Right lung (tissue), 2 donors: ENCODE measurements at regions not wholly inside any gene's neighbourhood (a gene's known extent, or its start where the extent isn't known, plus 50 kb on each side); places are given as distances from the start of the nearest gene placed in this dataset.

Source experiments
- DNase-seq, 2 donors: peaks; one replicate each; pipeline ENCODE4 v3.0.0-alpha.2; 2013

- no peak for DNase-seq
Measured at GRCh38 chr20:11820838-11821237, 96.9 kb upstream of the BTBD3 start.

- DNase-seq, result no peak
Measured at GRCh38 chr20:11822540-11822794, 95.2 kb upstream of the BTBD3 start.

GRCh38 chr20:11826334-11826733 lies 91.4 kb upstream of the BTBD3 start:
- DNase-seq, result no peak

GRCh38 chr20:11832397-11832796 lies 85.3 kb upstream of the BTBD3 start:
- DNase-seq, result no peak

GRCh38 chr20:11832851-11833250 lies 84.8 kb upstream of the BTBD3 start:
- no peak for DNase-seq

- no peak for DNase-seq
Measured at GRCh38 chr20:11833825-11834224, 83.9 kb upstream of the BTBD3 start.

GRCh38 chr20:11838076-11838636 lies 79.5 kb upstream of the BTBD3 start:
- DNase-seq, result no peak

- no peak for DNase-seq
Measured at GRCh38 chr20:11841972-11842461, 75.7 kb upstream of the BTBD3 start.

- DNase-seq, result no peak
Measured at GRCh38 chr20:11843289-11843688, 74.4 kb upstream of the BTBD3 start.

GRCh38 chr20:11844691-11845090 lies 73.0 kb upstream of the BTBD3 start:
- DNase-seq, result no peak

- DNase-seq, result no peak
Measured at GRCh38 chr20:11845340-11845739, 72.4 kb upstream of the BTBD3 start.

- no peak for DNase-seq
Measured at GRCh38 chr20:11846131-11846530, 71.6 kb upstream of the BTBD3 start.

GRCh38 chr20:11847827-11848226 lies 69.9 kb upstream of the BTBD3 start:
- no peak for DNase-seq

- no peak for DNase-seq
Measured at GRCh38 chr20:11849270-11849915, 68.3 kb upstream of the BTBD3 start.

- DNase-seq, result no peak
Measured at GRCh38 chr20:11849976-11850670, 67.6 kb upstream of the BTBD3 start.

- DNase-seq, result no peak
Measured at GRCh38 chr20:11850901-11851300, 66.8 kb upstream of the BTBD3 start.

- no peak for DNase-seq
Measured at GRCh38 chr20:11851646-11852045, 66.0 kb upstream of the BTBD3 start.

GRCh38 chr20:11852189-11852588 lies 65.5 kb upstream of the BTBD3 start:
- no peak for DNase-seq

GRCh38 chr20:11852811-11853210 lies 64.9 kb upstream of the BTBD3 start:
- no peak for DNase-seq

GRCh38 chr20:11853359-11853758 lies 64.3 kb upstream of the BTBD3 start:
- no peak for DNase-seq

GRCh38 chr20:11861479-11861878 lies 56.2 kb upstream of the BTBD3 start:
- DNase-seq, result no peak

GRCh38 chr20:11867291-11867919 lies 50.3 kb upstream of the BTBD3 start:
- no peak for DNase-seq
